NCI-H2227 (cell line): ENCODE measurements at regions not wholly inside any gene's neighbourhood (a gene's known extent, or its start where the extent isn't known, plus 50 kb on each side); places are given as distances from the start of the nearest gene placed in this dataset.
"Not testable (repeated sequence)": the region's sequence is repeated elsewhere in the genome, so short reads cannot be mapped to it uniquely, and the experiment has no call there.

Source experiments
- DNase-seq: peaks from one replicate; lab custom pipeline; 2025; ENCODE audit not compliant: unreplicated experiment; lab: John Stamatoyannopoulos, UW

- DNase-seq = no peak
Measured at GRCh38 chr4:125003840-125004239, 291.3 kb upstream of the ANKRD50 start.

- DNase-seq = no peak
Measured at GRCh38 chr4:124997991-124998390, 285.5 kb upstream of the ANKRD50 start.

DNA sequence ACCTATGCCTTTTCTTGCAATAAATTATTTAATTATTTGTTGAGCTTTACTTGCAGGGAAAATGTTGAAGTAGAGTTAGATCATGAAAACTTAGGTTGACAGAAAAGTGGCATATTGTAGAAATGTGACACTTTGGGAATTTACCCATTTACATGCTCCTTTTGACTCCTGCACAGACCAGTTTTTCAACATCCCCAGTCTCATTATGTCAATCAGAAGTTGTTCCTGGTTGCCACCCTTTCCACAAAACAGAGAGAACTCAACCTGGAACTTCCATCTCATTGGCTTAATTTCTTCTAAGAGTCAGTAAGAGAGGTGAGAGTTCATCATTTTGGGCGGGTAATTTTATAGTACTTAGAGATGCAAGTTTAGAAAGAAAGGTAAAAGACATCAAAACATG lies 284.6 kb upstream of the ANKRD50 start:
- DNase-seq = no peak

- DNase-seq = no peak
Measured at GRCh38 chr4:124993838-124994237, 281.3 kb upstream of the ANKRD50 start.

DNA sequence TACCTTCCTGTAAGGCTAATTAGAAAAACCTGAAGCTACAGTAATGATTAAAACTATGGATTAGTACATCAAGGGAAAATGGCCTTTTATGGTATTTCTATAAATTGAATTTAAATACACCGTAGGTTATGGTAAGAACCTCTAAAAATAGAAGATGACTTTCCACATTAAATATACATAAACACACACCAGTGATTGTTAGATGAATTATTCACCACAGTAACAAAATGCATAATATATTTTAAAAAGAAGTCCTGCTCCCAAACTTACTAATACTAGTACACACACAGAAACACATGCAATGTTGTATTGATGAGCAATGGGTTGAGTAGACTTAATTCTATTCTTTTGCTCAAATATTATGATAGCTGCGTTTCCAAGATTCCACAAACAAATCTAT lies 277.9 kb upstream of the ANKRD50 start:
- DNase-seq = no peak

DNA sequence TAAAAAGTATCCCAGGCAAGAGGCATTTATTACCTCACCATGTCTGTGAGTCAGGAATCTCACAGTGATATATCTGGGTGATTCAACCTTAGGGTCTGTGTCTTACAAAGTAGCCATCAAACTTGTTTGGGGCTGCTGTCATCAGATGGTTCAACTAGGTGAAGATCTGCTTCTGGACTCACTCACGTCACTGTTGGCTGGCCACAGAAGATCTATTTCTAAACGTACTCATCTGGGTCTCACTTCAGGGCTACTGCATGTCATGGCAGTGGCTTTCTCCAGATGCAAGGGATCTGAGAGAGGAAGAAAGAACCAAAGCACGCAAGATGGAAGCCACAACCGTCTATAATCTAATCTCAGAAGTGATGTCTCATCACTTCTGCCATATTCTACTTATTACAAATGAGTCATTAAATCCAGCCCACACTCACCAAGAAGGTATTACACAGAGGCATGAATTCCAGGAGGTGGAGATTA lies 267.8 kb upstream of the ANKRD50 start:
- no peak for DNase-seq

GRCh38 chr4:124978536-124978935 lies 266.0 kb upstream of the ANKRD50 start:
- not testable (repeated sequence) for DNase-seq

DNA sequence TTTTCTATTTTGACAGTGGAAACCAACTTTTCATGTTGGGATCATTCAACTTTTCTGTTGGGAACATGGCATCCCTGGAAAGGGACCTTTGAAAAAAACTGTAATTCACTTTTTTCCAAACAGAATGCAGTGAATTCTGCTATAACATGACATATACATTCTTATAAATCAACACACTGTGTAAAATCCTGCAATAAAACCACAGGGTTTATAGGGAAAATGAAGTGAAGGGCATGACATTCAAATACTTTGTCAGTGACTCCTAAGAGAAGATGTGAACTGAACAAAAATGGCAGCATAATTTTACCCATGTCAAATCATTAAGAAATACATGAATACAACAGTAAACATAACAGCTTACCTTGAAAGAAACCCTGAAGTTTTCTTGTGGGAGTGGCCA lies 264.5 kb upstream of the ANKRD50 start:
- DNase-seq = no peak

DNA sequence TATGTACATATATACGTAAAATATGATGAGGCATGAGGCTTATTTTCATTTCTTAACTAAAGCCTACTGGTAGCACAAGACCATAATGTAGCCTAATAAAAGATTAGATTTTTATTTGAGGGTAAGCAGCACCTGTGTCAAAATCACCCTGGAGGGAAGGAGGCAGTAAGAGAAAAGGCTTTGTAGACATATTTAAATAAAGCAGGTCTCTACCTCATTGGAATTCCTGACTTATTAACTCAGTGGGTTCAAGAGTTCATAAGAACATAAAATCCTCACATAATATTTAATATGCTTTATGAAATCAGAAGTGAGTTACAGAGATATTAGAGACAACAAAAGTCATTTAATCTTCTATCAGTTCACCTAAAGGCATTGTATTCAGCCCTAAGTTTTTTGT lies 261.6 kb upstream of the ANKRD50 start:
- DNase-seq = no peak

DNA sequence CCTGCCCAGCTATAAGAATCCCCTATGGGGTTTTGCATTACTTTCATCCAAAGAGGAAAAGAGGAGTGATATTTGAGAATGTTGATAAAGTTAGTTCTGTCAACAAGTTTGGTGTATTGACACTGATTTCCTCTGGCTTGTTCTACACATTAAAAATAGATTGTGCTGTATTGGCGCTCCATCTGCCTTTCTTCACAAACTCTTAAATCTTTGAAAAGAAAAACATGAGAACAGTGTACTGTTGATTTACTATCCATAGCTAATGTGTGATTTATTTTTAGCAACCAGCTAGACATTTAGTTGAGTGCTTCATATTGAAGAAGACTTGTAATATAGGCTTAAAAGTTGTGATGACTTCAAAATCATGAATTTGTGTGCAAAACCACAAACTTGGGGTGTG lies 261.2 kb upstream of the ANKRD50 start:
- DNase-seq = no peak

DNA sequence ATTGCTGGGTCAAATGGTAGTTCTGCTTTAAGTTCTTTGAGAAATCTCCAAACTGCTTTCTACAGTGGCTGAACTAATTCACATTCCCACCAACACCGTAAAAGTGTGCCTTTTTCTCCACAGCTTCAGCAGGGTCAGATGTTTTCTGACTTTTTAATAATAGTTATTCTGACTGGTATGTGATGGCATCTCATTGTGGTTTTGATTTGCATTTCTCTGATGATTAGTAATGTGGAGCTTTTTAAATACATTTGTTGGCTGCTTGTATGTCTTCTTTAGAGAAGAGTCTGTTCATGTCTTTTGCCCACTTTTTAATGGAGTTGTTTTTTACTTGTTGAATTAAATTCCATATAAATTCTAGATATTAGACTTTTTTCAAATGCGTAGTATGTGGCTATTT lies 257.5 kb upstream of the ANKRD50 start:
- no peak for DNase-seq

GRCh38 chr4:124965497-124965891 lies 253.0 kb upstream of the ANKRD50 start:
- no peak for DNase-seq

DNA sequence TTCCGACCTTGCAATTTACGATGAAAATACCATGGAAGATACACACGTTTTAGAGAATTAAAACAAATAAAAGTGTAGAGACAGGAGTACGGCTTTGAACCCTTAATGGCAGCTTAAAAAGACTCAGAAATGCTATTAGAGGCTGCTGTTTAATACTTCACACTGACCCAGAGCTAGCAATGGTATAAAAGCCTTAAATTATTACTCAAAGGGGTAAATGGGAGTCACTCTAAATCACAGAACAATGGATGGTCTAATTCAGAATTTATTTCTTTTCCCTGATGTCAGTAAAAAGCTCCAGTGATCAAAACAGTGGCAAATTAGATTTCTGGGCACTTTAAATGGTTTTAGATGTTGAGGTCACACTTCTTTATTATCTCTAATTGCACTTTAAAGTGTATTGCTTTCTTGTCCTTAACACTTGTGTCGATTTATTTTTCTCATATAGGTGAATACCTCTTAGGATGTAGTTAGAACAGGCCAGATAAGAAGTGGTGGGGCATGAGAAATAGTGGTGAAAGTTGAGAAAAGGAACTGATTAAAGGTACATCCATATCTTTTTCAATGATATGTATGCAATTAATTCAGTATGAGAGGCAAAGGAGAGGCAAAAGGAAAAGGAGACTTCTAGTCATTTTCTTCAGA lies 252.4 kb upstream of the ANKRD50 start:
- no peak for DNase-seq

- DNase-seq = no peak
Measured at GRCh38 chr4:124964251-124964650, 251.7 kb upstream of the ANKRD50 start.

DNA sequence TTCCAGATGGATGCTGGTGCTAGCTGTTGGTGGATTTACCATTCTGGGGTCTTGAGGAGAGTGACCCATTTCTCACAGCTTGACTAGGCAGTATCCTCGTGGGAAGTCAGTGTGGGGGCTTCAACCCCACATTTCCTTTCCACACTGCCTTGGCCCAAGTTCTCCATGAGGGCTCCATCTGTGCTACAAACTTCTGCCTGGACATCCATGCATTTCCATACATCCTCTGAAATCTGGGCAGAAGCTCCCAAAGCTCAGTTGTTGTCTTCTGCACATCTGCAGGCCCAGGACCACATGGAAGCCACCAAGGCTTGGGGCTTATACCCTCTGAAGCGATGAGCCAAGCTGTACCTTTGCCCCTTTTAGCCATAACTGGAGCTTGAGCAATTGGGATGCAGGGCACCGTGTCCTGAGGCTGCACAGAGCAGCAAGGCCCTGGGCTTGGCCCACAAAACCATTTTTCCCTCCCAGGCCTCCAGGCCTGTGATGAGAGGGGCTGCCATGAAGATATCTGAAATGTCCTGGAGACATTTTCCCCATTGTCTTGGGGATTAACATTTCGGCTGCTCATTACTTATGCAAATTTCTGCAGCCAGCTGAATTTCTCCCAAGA lies 248.7 kb upstream of the ANKRD50 start:
- DNase-seq = no peak

- DNase-seq = no peak
Measured at GRCh38 chr4:124958847-124959246, 246.3 kb upstream of the ANKRD50 start.

DNA sequence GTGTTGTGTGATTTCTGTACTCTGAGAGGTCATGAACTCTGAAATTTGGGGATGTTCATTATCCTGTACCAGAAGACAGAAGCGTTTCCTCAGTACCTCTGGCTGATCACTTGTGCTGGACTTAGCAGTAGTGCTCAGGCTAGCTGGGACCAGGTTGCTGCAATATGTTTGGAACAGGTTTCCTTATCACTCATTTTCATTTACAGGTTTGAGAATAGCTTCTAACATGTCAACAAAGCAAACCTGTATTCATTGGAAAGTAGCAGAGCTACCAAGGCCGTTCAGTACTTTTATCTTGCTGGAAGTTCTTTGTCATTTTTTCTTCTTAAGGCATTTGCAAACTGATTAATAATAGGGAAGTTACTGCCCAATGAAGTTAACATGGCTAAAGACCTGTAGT lies 242.9 kb upstream of the ANKRD50 start:
- no peak for DNase-seq

GRCh38 chr4:124954046-124954445 lies 241.5 kb upstream of the ANKRD50 start:
- no peak for DNase-seq

DNA sequence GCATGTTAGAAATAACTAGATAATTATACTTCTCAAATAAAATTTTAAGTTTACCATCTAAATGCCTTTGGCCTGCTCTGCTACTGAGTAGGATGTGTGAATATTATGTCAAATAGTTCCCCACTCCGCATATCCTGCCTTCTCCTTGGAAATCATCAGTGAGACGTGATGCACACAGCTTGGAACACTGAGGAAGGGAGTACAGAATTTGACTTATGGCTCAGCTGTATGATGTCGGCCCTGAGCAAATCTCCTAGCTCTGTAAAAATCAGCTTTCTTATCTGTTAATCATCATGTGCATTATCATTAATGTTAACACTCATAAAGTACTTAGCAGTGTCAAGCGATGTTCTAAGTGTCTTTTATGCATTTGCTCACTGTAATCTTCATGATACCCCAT lies 241.0 kb upstream of the ANKRD50 start:
- no peak for DNase-seq

GRCh38 chr4:124953061-124953460 lies 240.5 kb upstream of the ANKRD50 start:
- no peak for DNase-seq

- DNase-seq = no peak
Measured at GRCh38 chr4:124952601-124953000, 240.1 kb upstream of the ANKRD50 start.

DNA sequence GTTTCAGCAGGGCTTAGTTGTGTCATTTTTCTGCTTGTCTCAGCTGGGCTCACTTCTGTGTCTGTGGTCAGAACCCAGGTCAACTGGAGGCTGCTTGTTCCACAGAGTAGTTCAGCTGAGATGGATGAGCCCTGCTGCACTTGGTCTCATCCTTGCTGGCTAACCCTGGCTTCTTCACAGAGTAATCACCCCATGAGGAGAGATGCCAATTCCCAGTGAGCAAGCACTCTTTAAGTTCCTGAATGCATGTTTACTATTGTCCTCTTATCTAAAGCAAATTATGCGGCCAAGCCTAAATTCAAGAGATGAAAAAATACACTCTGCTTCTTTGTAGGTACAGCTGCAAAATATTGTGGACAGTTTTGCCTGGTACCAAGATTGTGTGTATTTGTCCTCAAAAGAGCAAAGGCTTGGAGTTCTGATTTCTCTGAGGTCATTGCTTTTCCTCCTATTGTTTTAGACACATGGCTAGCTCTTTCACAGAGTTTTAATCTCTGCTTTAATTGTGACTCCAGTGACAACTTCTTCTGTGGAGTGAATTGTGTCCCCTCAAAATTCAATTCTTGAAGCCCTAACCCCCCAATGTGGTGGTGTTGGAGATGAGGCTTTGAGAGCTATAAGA lies 236.6 kb upstream of the ANKRD50 start:
- no peak for DNase-seq
